Adrenal gland (tissue), 5 donors: ENCODE measurements at regions not wholly inside any gene's neighbourhood (a gene's known extent, or its start where the extent isn't known, plus 50 kb on each side); places are given as distances from the start of the nearest gene placed in this dataset.
"Not testable (repeated sequence)": the region's sequence is repeated elsewhere in the genome, so short reads cannot be mapped to it uniquely, and the experiment has no call there.

Source experiments
- POLR2A ChIP-seq, 2 donors: fragments of 450-650 bp; IDR thresholded peaks; one replicate each; pipeline ENCODE4 v1.6.1; 2017; ENCODE audit warnings: antibody characterized with exemption in 2 of 2, mild to moderate bottlenecking in 2 of 2, moderate library complexity in 1 of 2
- TF ChIP-seq, protein P1 (sequence below), 6 experiments: fragments of 450-650 bp in 4 of 6; fragments of 200-600 bp in 2 of 6; sonication (generic) in 1 of 6; IDR thresholded peaks; 1 replicate in 5 of 6; 2 replicates in 1 of 6; pipeline versions ENCODE4 v1.5.1 to v1.8.0; 2016 to 2021; ENCODE audit warnings: antibody characterized with exemption in 6 of 6, mild to moderate bottlenecking in 2 of 6, moderate library complexity in 1 of 6
- donor health status: DM: no; HTN: no; CAD: no.

GRCh38 chr15:24088941-24089340 lies 401.8 kb upstream of the NDN start:
- TF ChIP-seq POLR2A (IDR thresholded peaks at IDR 0.05): not testable (repeated sequence)
- TF ChIP-seq, protein P1, sequence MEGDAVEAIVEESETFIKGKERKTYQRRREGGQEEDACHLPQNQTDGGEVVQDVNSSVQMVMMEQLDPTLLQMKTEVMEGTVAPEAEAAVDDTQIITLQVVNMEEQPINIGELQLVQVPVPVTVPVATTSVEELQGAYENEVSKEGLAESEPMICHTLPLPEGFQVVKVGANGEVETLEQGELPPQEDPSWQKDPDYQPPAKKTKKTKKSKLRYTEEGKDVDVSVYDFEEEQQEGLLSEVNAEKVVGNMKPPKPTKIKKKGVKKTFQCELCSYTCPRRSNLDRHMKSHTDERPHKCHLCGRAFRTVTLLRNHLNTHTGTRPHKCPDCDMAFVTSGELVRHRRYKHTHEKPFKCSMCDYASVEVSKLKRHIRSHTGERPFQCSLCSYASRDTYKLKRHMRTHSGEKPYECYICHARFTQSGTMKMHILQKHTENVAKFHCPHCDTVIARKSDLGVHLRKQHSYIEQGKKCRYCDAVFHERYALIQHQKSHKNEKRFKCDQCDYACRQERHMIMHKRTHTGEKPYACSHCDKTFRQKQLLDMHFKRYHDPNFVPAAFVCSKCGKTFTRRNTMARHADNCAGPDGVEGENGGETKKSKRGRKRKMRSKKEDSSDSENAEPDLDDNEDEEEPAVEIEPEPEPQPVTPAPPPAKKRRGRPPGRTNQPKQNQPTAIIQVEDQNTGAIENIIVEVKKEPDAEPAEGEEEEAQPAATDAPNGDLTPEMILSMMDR (IDR thresholded peaks at IDR 0.05): not testable (repeated sequence)
